Neural crest cell (in vitro differentiated cells): ENCODE measurements at regions not wholly inside any gene's neighbourhood (a gene's known extent, or its start where the extent isn't known, plus 50 kb on each side); places are given as distances from the start of the nearest gene placed in this dataset.

Source experiments
- DNase-seq: peaks from one replicate; pipeline ENCODE4 v3.0.0; 2021; ENCODE audit warnings: low read depth, mixed read lengths, low spot score
- H3K27ac Mint-ChIP-seq: one replicate; pipeline ENCODE4 v1.8.0; 2021; ENCODE audit warnings: mild to moderate bottlenecking, mixed read lengths; ENCODE audit not compliant: unreplicated experiment
- H3K27me3 Mint-ChIP-seq: 2 replicates; pipeline ENCODE4 v1.8.0; 2021; ENCODE audit warnings: low read depth, mild to moderate bottlenecking, mixed read lengths
- H3K36me3 Mint-ChIP-seq: 2 replicates; pipeline ENCODE4 v1.8.0; 2021; ENCODE audit warnings: low read depth, mild to moderate bottlenecking, mixed read lengths
- H3K4me1 Mint-ChIP-seq: 2 replicates; pipeline ENCODE4 v1.8.0; 2021; ENCODE audit warnings: mixed read lengths
- H3K4me3 Mint-ChIP-seq: one replicate; pipeline ENCODE4 v1.8.0; 2021; ENCODE audit warnings: mild to moderate bottlenecking, mixed read lengths
- H3K9me3 Mint-ChIP-seq: 2 replicates; pipeline ENCODE4 v1.8.0; 2021; ENCODE audit warnings: mixed read lengths
- CTCF ChIP-seq: fragments of 200-600 bp; sonication (generic); conservative IDR thresholded peaks from 2 replicates; pipeline ENCODE4 v1.5.0; 2021; ENCODE audit warnings: antibody characterized with exemption, mild to moderate bottlenecking

- Mint-ChIP-seq H3K27ac (peak overlapping the region; percentile 75), H3K9me3 (no peaks in the 10 kb centered on the region), H3K27me3 (no peaks in the 10 kb centered on the region), H3K4me3 (no peak overlapping the region), H3K36me3 (no peaks in the 10 kb centered on the region), H3K4me1 (peaks cover 29% of the 10 kb centered on the region)
- no peak for TF ChIP-seq CTCF
- no peak for DNase-seq
Measured at GRCh38 chr6:138593909-138594757, 94.8 kb upstream of the NHSL1 start.

GRCh38 chr6:138594758-138595140 lies 95.5 kb upstream of the NHSL1 start:
- peaks cover 29% of the 10 kb centered on the region for H3K4me1 Mint-ChIP-seq

GRCh38 chr6:138596126-138596525 lies 96.8 kb upstream of the NHSL1 start:
- no peaks in the 10 kb centered on the region for H3K27me3 Mint-ChIP-seq
- H3K4me1 Mint-ChIP-seq: peaks cover 21% of the 10 kb centered on the region
- no peak overlapping the region for H3K4me3 Mint-ChIP-seq
- no peak overlapping the region for H3K27ac Mint-ChIP-seq
- no peaks in the 10 kb centered on the region for H3K36me3 Mint-ChIP-seq
- no peak for DNase-seq
- no peak for TF ChIP-seq CTCF
- no peaks in the 10 kb centered on the region for H3K9me3 Mint-ChIP-seq

More at GRCh38 chr6:138594758-138595140, 95.5 kb upstream of the NHSL1 start:
- TF ChIP-seq CTCF: no peak
- DNase-seq: no peak
- no peak overlapping the region for H3K27ac Mint-ChIP-seq
- H3K4me3 Mint-ChIP-seq: no peak overlapping the region
- no peaks in the 10 kb centered on the region for H3K36me3 Mint-ChIP-seq
- no peaks in the 10 kb centered on the region for H3K27me3 Mint-ChIP-seq
- no peaks in the 10 kb centered on the region for H3K9me3 Mint-ChIP-seq

GRCh38 chr6:138596591-138596990 lies 97.3 kb upstream of the NHSL1 start:
- H3K36me3 Mint-ChIP-seq: no peaks in the 10 kb centered on the region
- no peak overlapping the region for H3K4me3 Mint-ChIP-seq
- H3K27me3 Mint-ChIP-seq: no peaks in the 10 kb centered on the region
- no peaks in the 10 kb centered on the region for H3K9me3 Mint-ChIP-seq
- no peak overlapping the region for H3K27ac Mint-ChIP-seq
- no peak for DNase-seq
- TF ChIP-seq CTCF: no peak
- peaks cover 21% of the 10 kb centered on the region for H3K4me1 Mint-ChIP-seq

- no peaks in the 10 kb centered on the region for H3K27me3 Mint-ChIP-seq
- no peak overlapping the region for H3K27ac Mint-ChIP-seq
- no peak overlapping the region for H3K4me3 Mint-ChIP-seq
- peaks cover 21% of the 10 kb centered on the region for H3K4me1 Mint-ChIP-seq
- no peaks in the 10 kb centered on the region for H3K9me3 Mint-ChIP-seq
- H3K36me3 Mint-ChIP-seq: no peaks in the 10 kb centered on the region
- DNase-seq: no peak
- TF ChIP-seq CTCF: no peak
Measured at GRCh38 chr6:138597336-138597735, 98.0 kb upstream of the NHSL1 start.
